GM21423 (cell line): ENCODE measurements at regions not wholly inside any gene's neighbourhood (a gene's known extent, or its start where the extent isn't known, plus 50 kb on each side); places are given as distances from the start of the nearest gene placed in this dataset.

Experiments used
- ATAC-seq: cut with Tn5 transposase; IDR thresholded peaks from one replicate; pipeline ENCODE4 v1.9.1; 2021; ENCODE audit warnings: mild to moderate bottlenecking, moderate library complexity; ENCODE audit not compliant: unreplicated experiment

DNA sequence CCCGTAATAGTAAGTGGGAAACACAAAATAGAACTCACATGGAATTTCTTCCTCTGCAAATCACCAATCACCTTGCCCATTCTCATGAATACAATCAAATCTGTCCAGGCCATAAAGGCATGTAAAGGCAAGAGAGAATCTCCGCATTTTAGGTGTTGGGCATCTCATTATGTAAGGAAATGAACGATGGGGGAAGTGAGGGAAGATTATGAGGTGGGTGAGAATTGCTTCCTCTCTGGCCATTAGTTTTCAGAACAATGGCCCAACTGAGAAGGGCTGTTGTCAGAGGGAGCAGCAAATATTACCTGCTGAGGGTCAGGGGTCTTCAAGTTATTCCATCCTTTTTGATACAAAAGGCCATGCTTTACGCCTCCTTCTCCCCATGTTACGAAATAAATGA lies 455.1 kb downstream of the ARHGEF28 start:
- no peak for ATAC-seq

DNA sequence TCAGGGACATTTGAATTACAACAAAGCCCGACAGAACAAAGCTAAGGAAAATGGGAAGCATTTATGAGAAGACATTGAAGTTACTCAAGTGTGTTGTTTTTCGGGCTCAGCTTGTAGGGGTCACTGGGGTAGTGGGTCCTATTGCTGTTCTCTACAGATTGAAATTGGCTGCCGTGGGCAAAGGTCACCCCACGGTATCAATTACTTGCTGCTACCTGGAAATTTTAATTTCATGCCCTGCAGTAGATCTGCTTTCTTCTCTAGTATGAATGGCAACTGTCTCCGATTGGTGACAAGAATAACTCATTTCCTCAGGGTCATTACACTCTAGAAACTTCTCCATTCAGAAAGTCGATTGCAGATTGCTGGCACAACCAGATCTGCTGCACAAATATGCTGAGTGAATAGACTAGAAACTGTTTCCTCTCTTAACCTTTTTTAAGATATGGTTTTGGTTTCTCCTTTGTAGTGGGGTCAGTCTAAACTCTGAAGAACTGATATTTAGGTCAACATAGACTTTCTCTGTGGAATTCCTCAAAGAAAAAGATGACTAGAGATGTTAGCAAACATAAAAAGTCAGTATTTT lies 454.1 kb downstream of the ARHGEF28 start:
- no peak for ATAC-seq

DNA sequence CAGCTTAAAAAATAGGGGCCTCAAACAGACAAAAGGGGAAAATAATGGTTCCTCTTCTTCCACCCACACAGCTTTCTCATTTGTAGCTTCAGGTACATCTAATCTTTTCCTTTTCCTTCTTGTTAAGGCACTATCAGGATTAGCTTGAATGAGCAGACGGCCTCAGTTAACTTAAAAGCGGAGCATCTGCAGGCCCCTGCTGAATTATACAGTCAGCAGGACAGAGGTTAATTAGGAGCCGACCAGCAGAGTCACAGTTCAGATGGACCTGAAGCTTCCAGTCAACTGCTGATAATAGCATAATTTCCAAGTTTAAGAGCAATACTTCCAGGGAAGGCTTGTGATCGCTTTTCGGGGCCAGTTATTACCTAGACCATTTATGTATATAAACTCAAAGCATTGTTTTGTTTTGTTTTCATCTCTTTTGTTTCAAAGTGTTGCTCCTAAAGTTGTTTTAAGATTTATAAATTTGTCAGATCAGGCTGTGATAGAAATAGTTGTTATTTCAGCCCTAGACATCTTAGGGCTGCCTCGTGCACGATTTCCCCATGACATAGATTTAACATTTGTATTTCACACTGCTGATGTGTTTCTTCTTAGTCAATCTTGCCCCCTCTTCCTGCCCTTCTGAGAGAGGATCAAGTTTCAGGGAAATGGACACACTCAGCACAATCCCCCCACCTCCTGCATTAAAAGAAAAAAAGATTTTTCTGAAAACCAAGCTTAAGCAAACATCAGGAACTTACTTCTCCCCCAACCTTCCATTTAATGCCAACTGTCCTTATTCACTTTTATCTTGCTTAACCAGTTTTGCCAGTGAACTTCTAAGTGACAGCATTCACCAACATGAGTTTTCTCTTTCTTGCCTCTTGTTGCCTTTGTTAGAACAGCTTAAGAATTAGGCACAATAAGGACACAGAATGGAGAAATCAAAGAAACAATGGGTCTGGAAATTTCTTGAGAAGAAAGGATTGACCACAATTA lies 449.8 kb downstream of the ARHGEF28 start:
- ATAC-seq = no peak

DNA sequence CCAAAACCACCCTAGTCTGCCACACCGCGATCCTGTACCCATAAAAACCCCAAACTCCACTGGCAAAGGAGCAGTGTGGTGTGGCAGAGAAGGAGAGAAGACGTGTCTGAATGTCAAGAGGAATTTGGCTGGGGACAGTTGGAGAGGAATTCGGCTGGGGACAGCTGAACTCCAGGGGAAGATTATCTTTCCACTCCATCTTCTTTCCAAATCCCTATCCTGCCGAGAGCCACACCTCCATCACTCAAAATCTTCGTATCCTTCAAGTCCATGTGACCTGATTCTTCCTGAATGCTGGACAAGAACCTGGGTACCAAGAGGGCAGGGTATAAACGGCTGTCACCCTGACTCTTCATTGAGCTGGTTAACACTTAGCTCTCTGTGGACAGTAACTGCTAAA lies 448.1 kb downstream of the ARHGEF28 start:
- no peak for ATAC-seq

DNA sequence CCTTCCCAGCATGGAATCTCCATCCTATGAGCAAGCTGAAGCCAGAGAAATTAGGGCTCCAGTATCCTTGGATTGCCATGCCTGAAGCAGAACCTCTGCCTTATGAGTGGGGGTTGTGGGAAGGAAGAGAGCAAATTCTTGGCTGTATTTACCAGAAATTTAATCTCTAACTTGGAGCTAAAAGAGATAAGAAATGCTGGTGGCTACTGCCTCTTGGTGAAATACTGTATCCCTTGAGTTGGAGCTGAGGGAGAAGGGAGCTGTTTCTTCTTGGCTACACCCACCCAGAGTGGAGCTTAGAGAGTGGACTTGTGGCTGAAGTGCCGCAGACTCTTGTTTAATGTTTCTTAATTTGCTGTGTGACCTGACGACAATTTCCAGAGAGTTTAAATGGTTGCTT lies 447.3 kb downstream of the ARHGEF28 start:
- ATAC-seq = no peak

DNA sequence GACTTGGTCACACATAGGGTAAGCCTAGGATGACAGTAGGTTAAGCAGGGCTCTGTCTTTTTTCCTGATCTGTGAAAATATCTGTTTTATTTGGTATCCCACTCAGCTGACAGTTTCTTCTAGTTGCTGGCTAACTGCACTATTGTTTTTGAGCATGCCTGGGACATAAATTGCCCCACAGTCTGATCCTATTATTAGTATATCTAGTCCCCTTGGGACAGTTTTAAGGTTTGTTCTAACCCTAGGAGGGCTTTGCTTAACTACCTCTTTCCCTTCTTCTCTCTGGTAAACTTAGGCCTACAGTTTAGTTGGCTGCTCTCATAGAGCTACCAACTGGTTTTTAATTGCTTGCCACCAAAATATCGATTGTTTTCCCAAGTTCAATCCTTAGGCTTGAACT lies 446.6 kb downstream of the ARHGEF28 start:
- no peak for ATAC-seq

DNA sequence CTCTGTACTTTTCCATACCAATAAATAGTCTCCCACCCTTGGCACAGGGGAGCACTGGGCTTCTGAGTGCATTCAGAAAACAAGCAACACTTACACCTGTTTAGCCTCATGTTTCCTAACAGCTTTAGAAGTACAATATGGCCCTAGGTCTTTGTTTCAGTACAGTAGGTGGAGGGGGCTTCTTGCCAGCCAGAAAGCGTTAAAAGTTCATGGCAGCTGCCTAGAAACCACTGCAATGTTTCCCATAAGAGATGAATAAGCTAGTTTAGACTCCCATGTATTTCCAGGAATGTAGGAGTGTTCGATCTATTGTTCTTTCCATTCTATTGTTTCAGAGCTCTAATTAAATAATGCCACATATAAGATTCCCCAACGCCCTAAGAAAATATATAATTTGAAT lies 444.8 kb downstream of the ARHGEF28 start:
- no peak for ATAC-seq

DNA sequence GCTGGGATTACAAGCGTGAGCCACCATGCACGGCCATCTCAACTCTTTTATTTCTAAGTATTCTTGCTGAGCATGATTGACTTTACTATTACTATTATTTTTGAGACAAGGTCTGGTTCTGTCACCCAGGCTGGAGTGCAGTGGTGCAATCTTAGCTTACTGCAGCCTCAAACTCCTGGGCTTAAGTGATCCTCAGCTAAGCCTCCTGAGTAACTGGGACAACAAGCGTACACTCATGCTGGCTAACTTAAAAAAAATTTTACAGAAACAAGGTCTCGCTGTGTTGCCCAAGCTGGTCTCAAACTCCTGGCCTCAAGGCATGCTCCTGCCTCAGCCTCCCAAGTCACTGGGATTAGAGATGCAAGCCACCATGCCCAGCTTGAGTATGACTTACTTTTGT lies 443.7 kb downstream of the ARHGEF28 start:
- ATAC-seq = no peak

DNA sequence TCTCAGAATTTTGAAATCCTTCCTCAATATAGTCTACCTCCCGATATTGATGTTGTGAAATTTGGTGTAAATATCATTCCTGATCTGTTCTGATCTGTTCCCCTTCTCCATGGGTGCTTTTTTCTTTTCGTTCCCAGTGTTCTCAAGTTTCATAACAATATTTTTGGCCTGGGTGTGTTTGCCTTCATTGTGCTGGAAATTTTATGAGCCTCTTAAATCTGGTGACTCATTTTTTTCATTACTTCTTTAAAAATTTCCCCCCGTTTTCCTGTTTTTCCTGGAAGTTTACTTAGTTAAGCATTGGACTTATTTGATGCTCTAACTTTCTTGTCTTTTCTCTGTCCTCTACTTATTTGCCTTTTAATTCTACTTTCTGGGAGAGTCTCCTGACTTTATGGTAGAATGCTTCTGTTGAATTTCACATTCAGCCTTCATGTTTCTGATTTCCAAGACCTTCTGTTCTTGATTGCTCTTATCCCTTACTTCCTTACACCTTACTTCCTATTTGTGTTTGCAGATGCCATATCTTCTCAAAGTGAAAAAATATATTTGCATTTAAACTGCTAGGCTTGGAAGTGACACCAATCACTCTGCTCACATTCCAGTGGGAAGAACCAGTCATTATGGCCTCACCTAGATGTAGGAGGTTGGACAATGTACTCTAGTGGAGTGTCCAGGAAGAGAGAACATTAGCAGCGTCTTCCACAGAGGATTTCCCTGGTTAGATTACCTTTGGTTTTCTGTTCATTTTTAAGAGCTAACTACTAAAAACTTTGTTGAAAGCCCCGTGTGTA lies 441.9 kb downstream of the ARHGEF28 start:
- ATAC-seq = no peak

DNA sequence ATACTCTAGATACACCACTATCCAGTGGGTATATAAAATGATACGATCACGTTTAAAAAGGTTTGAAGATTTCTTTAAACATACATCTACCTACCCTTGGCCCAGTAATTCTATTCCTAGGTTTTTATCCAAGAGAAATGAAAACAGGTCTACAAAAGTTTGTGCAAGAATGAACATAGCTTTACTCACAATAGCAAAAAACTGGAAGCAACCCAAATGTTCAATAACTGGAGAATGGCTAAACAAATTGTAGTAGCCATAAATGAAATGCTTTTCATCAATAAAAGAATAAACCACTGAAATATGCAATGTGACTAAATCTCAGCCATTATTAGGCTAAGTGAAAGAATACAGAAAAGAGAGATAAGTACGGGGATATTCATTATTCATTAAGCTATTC lies 438.9 kb downstream of the ARHGEF28 start:
- no peak for ATAC-seq

DNA sequence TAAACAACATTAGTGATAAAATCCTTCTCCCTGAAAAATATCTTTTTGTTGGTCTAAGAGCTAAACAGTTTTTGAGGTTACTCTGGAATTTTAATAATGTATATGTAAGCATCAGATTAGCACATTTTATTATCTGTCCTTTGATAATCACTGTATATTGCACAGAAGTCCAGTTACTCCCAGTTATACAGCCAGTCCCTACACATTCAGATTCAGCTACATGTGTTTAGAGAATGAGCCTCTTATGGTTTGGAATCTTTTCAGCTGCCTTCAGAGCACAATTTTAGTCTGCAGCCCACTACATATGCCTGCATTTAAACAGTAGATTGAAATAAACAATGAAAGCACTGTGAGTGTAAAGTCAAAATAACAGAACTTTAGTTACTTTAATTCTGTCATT lies 438.2 kb downstream of the ARHGEF28 start:
- ATAC-seq = no peak

DNA sequence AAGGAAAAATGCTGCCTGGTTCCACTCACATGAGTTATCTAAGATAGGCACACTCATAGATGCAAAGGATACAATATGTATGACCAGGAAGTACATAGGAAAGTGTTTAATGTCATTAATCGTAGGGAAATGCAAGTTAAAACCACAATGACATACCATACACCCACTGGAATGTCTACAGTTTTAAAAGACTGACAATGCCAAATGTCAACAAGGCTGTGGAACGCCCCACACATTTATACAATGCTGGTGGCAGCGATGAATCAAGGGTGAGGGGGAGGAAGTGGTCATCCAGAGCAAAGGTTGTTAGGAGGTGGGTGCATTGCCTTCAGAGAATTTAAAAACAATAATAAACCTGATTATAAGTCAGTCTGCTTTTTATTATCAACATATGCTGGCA lies 437.8 kb downstream of the ARHGEF28 start:
- ATAC-seq = no peak

DNA sequence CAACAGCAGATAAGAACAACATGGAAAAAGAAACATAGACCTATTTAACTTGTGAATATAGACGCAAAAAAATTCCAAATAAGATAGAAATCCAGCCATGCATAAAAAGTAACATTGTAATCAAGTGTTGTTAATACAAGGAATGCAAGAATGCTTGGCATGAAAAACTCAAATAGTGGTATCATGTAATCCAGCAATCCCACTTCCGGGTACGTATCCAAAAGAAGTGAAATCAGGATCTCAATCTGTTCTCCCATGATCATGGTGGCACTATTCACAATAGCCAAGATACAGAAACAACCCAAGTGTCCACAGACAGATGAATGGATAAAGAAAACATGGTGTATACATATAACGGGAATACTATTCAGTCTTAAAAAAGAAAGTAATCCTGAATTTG lies 437.4 kb downstream of the ARHGEF28 start:
- no peak for ATAC-seq

DNA sequence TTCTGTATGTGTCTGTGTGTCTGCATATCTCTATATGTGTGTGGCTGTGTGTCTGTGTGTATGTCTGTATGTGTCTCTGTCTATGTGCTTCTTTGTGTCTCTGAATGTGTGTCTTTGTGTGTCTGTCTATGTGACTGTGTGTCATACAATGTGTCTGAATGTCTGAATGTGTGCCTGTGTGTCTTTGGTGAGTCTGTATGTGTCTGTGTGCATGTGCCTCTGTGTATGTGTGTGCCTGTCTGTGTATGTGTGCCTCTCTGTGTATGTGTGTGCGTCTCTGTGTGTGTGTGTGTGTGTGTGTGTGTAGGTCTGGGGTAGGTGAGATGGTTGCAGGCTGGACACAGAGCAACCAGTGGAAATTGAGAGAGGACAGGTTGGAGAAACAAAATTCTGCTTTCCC lies 435.3 kb downstream of the ARHGEF28 start:
- ATAC-seq = no peak

DNA sequence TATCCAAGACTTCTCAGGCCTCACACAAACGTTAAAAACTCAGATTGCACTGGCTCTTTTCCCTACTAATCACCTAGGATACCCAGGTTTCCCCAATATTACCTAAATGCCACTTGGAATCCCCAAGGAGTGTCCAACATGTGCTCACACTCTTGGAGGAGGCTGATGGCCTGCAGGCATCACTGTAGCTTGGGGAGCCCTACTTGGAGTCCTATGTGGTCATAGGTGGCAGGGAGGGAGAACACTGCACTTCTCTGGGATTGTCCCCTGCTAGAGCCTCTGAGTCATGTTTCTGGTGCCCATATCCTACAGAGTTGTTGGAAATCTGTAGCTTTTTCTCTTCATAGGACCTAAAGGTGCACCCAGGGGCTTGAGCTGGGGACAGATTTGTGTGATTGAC lies 433.7 kb downstream of the ARHGEF28 start:
- no peak for ATAC-seq

DNA sequence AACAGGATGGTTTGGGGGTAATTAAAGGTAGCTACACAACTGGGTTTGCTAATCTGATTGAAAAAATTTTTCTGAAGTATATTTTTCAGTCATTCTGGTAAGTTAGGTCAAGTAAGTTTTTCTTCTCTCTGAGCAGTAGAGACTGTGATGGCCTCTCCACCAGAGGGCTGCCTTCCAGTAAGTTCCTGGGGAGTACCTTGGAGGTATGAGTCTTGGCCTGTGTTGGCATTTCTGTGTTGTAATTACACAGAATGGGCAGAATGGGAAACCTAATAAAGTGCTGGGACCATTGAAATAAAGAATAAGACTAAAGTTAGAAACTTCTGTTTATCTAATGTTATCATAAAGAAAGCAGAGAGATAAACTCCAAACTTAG lies 430.8 kb downstream of the ARHGEF28 start:
- no peak for ATAC-seq

DNA sequence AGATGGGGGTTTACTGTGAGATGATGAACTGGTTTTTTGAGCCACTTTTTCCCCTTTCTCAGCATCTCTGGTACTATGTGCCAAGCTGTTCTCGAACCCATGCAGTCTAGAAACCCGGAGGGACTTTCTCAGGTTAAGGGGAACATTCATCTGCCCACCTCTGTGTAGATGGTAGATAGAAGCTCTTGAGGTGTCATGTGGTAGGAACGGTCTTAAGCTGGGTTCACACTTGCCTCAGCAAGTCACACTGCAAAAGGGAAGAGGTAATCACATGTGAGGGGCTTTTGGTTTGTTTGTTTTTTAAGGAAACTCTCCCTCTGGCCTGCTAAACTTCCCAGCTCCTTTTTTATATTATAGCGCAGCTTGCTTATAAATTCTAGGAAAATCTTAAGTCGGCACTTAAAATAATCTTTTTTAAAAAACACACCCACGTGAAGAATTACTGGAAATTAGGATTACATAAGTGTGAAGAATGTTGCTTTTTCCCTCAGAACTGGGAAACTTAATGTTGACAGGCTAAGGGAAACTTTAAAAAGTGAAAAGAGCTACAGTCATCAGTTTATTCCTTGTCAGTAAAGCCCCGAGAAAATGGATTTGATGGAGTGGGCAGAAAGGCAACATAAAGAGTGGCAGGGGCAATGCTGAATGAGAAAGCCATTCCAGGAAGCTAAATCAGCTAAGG lies 430.3 kb downstream of the ARHGEF28 start:
- no peak for ATAC-seq

DNA sequence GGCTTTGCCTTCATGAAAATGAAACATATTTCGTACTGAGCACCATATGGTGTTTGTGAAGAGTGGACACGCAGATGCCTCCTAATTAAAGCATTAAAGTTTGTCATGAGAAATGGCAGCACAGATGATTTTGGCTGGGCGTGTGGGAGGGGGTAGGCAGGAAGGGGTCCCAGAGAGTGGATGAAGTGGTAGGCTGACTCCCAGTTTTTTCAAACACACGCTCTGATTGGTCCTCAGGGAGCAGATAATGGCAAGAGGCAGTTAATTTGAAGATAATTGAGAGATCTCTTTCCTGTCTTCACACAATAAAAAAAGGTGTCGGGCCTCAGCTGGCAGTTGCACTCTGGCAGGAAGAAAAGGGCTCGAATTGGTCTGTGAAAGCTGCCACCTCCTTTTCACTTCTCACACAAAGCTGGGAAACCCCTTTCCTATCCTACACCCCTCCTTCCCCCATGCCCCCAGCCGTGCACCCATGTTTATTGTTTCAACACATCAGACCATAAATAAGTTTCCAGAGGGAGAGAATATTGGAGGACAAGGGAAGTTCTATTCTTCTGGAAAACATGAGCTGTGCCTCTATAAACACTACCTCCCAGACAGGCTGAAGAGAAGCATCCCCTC lies 429.6 kb downstream of the ARHGEF28 start:
- no peak for ATAC-seq

DNA sequence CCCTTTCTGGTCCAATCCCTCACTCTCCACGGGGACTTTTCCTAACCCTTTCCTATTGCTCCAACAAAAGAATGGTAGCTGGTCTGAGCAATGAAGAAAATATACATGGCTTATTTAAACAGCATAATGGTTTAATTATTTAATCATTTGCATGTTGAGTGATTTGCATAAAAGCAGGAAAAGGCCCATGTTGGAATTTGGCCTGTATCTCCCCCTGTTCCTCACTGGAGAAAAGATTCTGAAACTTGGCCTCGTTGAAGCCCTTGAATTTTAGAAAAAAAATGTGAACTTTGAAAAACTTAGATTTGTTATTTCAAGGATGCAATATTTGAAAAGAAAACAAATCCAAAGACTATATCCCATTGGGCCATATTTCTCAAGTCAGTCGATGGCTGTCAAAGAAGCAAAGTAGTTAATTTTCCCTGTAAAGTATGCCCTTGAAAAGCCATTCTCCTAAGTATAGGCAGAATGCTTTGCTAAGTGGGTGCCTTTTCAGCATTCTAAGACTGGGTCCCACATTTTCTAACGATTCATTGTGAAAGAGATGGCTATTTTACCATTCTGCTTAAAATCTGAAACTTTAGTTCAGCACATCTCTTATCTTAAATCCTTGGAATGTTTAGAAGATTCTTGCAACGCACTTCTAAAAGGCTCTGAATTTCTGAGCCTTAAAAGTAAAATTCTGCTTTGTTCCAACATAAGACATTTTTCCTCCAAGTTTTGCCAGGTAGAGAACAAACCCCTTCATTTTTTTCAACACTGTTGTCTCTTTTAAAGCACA lies 428.8 kb downstream of the ARHGEF28 start:
- no peak for ATAC-seq

DNA sequence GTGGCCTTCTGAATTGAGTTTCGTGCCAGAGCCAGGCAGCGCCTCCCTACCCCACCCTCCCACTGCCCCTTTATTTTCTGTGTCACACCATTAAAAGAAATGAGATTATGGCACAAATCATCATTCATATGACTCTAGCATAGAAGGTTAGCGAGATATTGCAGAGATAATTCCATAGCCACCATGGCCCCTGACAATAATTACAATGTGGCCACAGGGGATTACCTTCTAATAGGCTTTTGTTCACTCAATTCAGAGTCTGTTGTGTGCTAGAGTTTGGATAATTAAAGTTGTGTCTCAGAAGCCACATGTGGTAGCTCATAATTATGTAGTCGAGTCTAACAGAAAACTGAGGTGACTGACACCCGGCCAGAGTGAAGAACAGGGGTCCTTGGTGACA lies 428.1 kb downstream of the ARHGEF28 start:
- ATAC-seq = no peak
